GM23248 (cell line): ENCODE measurements at regions not wholly inside any gene's neighbourhood (a gene's known extent, or its start where the extent isn't known, plus 50 kb on each side); places are given as distances from the start of the nearest gene placed in this dataset.

Experiments used
- DNase-seq: peaks from one replicate; pipeline ENCODE4 v3.0.0-alpha.2; 2015
- H2AFZ ChIP-seq: fragments of 200-600 bp; sonication (generic); 2 replicates; pipeline ENCODE4 v1.6.1; 2016; ENCODE audit warnings: antibody characterized with exemption
- H3F3A ChIP-seq: fragments of 200-600 bp; sonication (generic); 2 replicates; pipeline ENCODE4 v1.6.1; 2016; ENCODE audit warnings: mild to moderate bottlenecking, antibody characterized with exemption, mixed run types; ENCODE audit not compliant: insufficient read depth
- H3K27ac ChIP-seq: fragments of 200-600 bp; sonication (generic); 2 replicates; pipeline ENCODE4 v1.5.1; 2016; ENCODE audit warnings: mild to moderate bottlenecking
- H3K27me3 ChIP-seq: fragments of 200-600 bp; sonication (generic); replicated peaks from 2 replicates; pipeline ENCODE4 v1.6.1; 2016; ENCODE audit warnings: mild to moderate bottlenecking; ENCODE audit not compliant: insufficient read depth
- H3K36me3 ChIP-seq: fragments of 200-600 bp; sonication (generic); 2 replicates; pipeline ENCODE4 v1.6.1; 2016; ENCODE audit warnings: low read depth, mild to moderate bottlenecking
- H3K4me1 ChIP-seq: fragments of 200-600 bp; sonication (generic); 2 replicates; pipeline ENCODE4 v1.6.1; 2016; ENCODE audit warnings: mild to moderate bottlenecking; ENCODE audit not compliant: insufficient read depth
- H3K4me2 ChIP-seq: fragments of 200-600 bp; sonication (generic); one replicate; pipeline ENCODE4 v1.6.1; 2016; ENCODE audit warnings: mild to moderate bottlenecking; ENCODE audit not compliant: unreplicated experiment
- H3K4me3 ChIP-seq: fragments of 200-600 bp; sonication (generic); 2 replicates; pipeline ENCODE4 v1.5.1; 2016; ENCODE audit warnings: mild to moderate bottlenecking
- H3K79me2 ChIP-seq: fragments of 200-600 bp; sonication (generic); 2 replicates; pipeline ENCODE4 v1.6.1; 2016; ENCODE audit warnings: mild to moderate bottlenecking; ENCODE audit not compliant: insufficient read depth
- H3K9ac ChIP-seq: fragments of 200-600 bp; sonication (generic); 2 replicates; pipeline ENCODE4 v1.6.1; 2016; ENCODE audit warnings: mild to moderate bottlenecking
- H3K9me2 ChIP-seq: fragments of 200-600 bp; sonication (generic); 2 replicates; pipeline ENCODE4 v1.6.1; 2016; ENCODE audit warnings: mixed run types, mild to moderate bottlenecking, moderate library complexity; ENCODE audit not compliant: insufficient read depth
- H3K9me3 ChIP-seq: fragments of 200-600 bp; sonication (generic); one replicate; pipeline ENCODE4 v1.6.1; 2017; ENCODE audit warnings: low read depth
- H4K20me1 ChIP-seq: fragments of 200-600 bp; sonication (generic); 2 replicates; pipeline ENCODE4 v1.6.0; 2016; ENCODE audit not compliant: insufficient read depth
- EZH2 ChIP-seq: fragments of 200-600 bp; sonication (generic); IDR thresholded peaks from 2 replicates; pipeline ENCODE4 v1.6.1; 2018; ENCODE audit warnings: antibody characterized with exemption, mild to moderate bottlenecking; ENCODE audit not compliant: insufficient read depth, poor library complexity, severe bottlenecking
- EZH2phosphoT487 ChIP-seq: fragments of 200-600 bp; sonication (generic); IDR thresholded peaks from 2 replicates; pipeline ENCODE4 v1.6.1; 2018; ENCODE audit warnings: antibody characterized with exemption, moderate library complexity, mild to moderate bottlenecking, low read depth; ENCODE audit not compliant: insufficient read depth
- WGBS, 2 experiments: methylation state at CpG; one replicate each; pipeline ENCODE4 v1.1.6; 2015 to 2017; ENCODE audit warnings: low lambda C conversion rate in 2 of 2, low coverage in 1 of 2; ENCODE audit errors: missing lambda C conversion rate in 2 of 2; 5-methylcytosine and 5-hydroxymethylcytosine counted together
- in situ Hi-C: fragments of 300-500 bp; cut with MboI; formaldehyde crosslinking; loops from 2 replicates; pipeline ENCODE4 v1.15.0; 2020

GRCh38 chr2:146844226-146844990, 1000.4 kb upstream of the ACVR2A start:
- in situ Hi-C loops, result no loop called here
- Histone ChIP-seq H3K4me2 (no peak overlapping the region), H3K9me3 (no peaks in the 10 kb centered on the region), H3K79me2 (no peaks in the 10 kb centered on the region), H3K9me2 (no peaks in the 10 kb centered on the region), H3K27me3 (no peaks in the 10 kb centered on the region), H3K4me1 (no peaks in the 10 kb centered on the region), H3F3A (no peaks in the 10 kb centered on the region), H3K4me3 (no peak overlapping the region), H2AFZ (peak overlapping the region; percentile 8; the same call in 1 of the 2 replicates), H3K36me3 (no peaks in the 10 kb centered on the region), H4K20me1 (no peaks in the 10 kb centered on the region), H3K27ac (no peak overlapping the region), H3K9ac (no peak overlapping the region)
- 40 to 51% methylated on average over 6 of the region's 6 CpGs for WGBS, 2 experiments
- DNase-seq, result peak; percentile 77
- no peak for TF ChIP-seq EZH2phosphoT487
- no peak for TF ChIP-seq EZH2

- no peaks in the 10 kb centered on the region for H4K20me1 ChIP-seq
- no peaks in the 10 kb centered on the region for H3F3A ChIP-seq
- H3K4me3 ChIP-seq, result no peak overlapping the region
- in situ Hi-C loops, result no loop called here
- H3K36me3 ChIP-seq, result no peaks in the 10 kb centered on the region
- H3K4me1 ChIP-seq, result no peaks in the 10 kb centered on the region
- no peaks in the 10 kb centered on the region for H3K9me2 ChIP-seq
- no peak overlapping the region for H2AFZ ChIP-seq
- H3K79me2 ChIP-seq, result no peaks in the 10 kb centered on the region
- no peak overlapping the region for H3K27ac ChIP-seq
- DNase-seq, result no peak
- TF ChIP-seq EZH2 (no peak), EZH2phosphoT487 (no peak)
- no peaks in the 10 kb centered on the region for H3K27me3 ChIP-seq
- H3K9me3 ChIP-seq, result no peaks in the 10 kb centered on the region
- H3K4me2 ChIP-seq, result no peak overlapping the region
- no peak overlapping the region for H3K9ac ChIP-seq
These were observed 1007.0 kb upstream of the ACVR2A start for GRCh38 chr2:146837857-146838256.

GRCh38 chr2:146826388-146826787, 1018.4 kb upstream of the ACVR2A start:
- Histone ChIP-seq H3K4me3 (no peak overlapping the region), H3K4me1 (peaks cover 12% of the 10 kb centered on the region), H3K9ac (no peak overlapping the region), H3K9me3 (no peaks in the 10 kb centered on the region), H3K9me2 (no peaks in the 10 kb centered on the region), H3K4me2 (no peak overlapping the region), H3K36me3 (no peaks in the 10 kb centered on the region), H3F3A (0 out of 2 replicates have a peak, but pooled peaks cover 5% of the 10 kb centered on the region), H4K20me1 (no peaks in the 10 kb centered on the region), H3K27ac (no peak overlapping the region), H2AFZ (no peak overlapping the region), H3K79me2 (no peaks in the 10 kb centered on the region), H3K27me3 (no peaks in the 10 kb centered on the region)
- in situ Hi-C loops, result no loop called here
- DNase-seq, result no peak
- TF ChIP-seq EZH2phosphoT487, result no peak
- TF ChIP-seq EZH2, result no peak

DNA sequence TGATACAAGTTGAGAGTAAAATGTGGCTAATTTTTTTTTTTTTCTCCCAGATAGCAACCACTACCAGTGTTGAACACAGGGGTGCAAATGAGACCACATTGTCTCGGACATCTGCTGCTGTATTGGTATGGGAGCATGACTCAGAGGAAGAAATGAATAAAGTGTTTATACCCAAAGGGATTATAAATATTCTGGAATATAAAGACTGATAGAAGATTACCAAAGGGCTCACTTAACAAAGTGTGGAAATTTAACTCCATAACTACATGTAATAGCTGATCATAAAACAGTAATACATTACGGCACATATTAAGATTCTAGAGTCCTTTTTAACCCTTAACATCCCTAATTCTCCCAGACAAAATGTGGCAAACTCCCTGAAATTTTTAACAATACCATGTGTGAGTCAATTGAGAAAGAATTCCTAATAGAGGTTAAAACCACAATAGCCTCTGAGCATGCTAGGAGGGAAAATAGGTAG, 1023.0 kb upstream of the ACVR2A start:
- 3% methylated on average over 2 of the region's 2 CpGs for WGBS, 2 experiments
- no peaks in the 10 kb centered on the region for H4K20me1 ChIP-seq
- H2AFZ ChIP-seq, result no peak overlapping the region
- no peak overlapping the region for H3K27ac ChIP-seq
- no peaks in the 10 kb centered on the region for H3K9me2 ChIP-seq
- peak; percentile 79 for DNase-seq
- peaks cover 31% of the 10 kb centered on the region for H3K4me1 ChIP-seq
- H3K79me2 ChIP-seq, result no peaks in the 10 kb centered on the region
- H3K36me3 ChIP-seq, result no peaks in the 10 kb centered on the region
- H3K27me3 ChIP-seq, result no peaks in the 10 kb centered on the region
- no peak overlapping the region for H3K4me3 ChIP-seq
- in situ Hi-C loops, result no loop called here
- 0 out of 2 replicates have a peak, but pooled peaks cover 5% of the 10 kb centered on the region for H3F3A ChIP-seq
- H3K4me2 ChIP-seq, result peak overlapping the region; percentile 36
- no peaks in the 10 kb centered on the region for H3K9me3 ChIP-seq
- no peak overlapping the region for H3K9ac ChIP-seq
- TF ChIP-seq EZH2phosphoT487 (no peak), EZH2 (no peak)
